ENCODE measurements at regions not wholly inside any gene's neighbourhood (a gene's known extent, or its start where the extent isn't known, plus 50 kb on each side); places are given as distances from the start of the nearest gene placed in this dataset.

GRCh38 chr3:105232553-105232952, 134.2 kb upstream of the ALCAM start:
- TF ChIP-seq CTCF (IDR thresholded peaks at IDR 0.05; ENCODE audit: low read depth, low read length) (no peak), POLR2A (IDR thresholded peaks at IDR 0.05; ENCODE audit: extremely low read depth, insufficient read length) (no peak), MAX (IDR thresholded peaks at IDR 0.05; ENCODE audit: low read depth, low read length) (no peak)

All from NB4 (cell line).